ENCODE measurements at regions not wholly inside any gene's neighbourhood (a gene's known extent, or its start where the extent isn't known, plus 50 kb on each side); places are given as distances from the start of the nearest gene placed in this dataset.
"Not testable (repeated sequence)": the region's sequence is repeated elsewhere in the genome, so short reads cannot be mapped to it uniquely, and the experiment has no call there.

DNA sequence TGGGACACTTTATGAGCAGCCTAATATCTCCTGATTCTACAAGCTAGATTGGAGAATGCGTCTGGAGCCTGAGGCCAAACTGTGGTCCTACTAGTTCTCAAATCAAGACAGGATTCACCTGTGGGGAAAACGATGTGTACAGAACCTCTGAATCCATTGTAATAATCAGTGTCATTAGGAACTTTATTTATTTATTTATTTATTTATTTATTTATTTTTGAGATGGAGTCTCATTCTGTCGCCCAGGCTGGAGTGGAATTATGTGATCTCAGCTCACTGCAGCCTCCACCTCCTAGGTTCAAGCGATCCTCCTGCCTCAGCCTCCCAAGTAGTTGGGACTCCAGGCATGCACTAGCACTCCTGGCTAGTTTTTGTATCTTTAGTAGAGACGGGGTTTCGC lies 52.6 kb upstream of the KIF26B start:
- H3K27ac ChIP-seq (ENCODE audit: low read length); H3K27me3 ChIP-seq (ENCODE audit: control insufficient read depth in 1 of 2, insufficient read depth in 2 of 2, low read length in 2 of 2); H3K9me3 ChIP-seq (ENCODE audit: control insufficient read depth in 2 of 2, low read length in 2 of 2); H3K4me1 ChIP-seq (ENCODE audit: control insufficient read depth, insufficient read depth, low read length); H3K36me3 ChIP-seq (ENCODE audit: control insufficient read depth in 2 of 2, insufficient read depth in 2 of 2, low read length in 2 of 2); H3K9ac ChIP-seq (ENCODE audit: low read length in 2 of 2); H3K4me3 ChIP-seq (ENCODE audit: low read length in 2 of 2): not testable (repeated sequence)

GRCh38 chr1:245099401-245099800 lies 55.4 kb upstream of the KIF26B start:
- Histone ChIP-seq H3K4me1 (ENCODE audit: control insufficient read depth, insufficient read depth, low read length) (no peaks in the 10 kb centered on the region), H3K27ac (ENCODE audit: low read length) (no peak overlapping the region), H3K36me3 (ENCODE audit: control insufficient read depth in 2 of 2, insufficient read depth in 2 of 2, low read length in 2 of 2) (no peaks in the 10 kb centered on the region), H3K27me3 (ENCODE audit: control insufficient read depth in 1 of 2, insufficient read depth in 2 of 2, low read length in 2 of 2) (no peaks in the 10 kb centered on the region), H3K9me3 (ENCODE audit: control insufficient read depth in 2 of 2, low read length in 2 of 2) (no peaks in the 10 kb centered on the region), H3K9ac (ENCODE audit: low read length in 2 of 2) (no peak overlapping the region), H3K4me3 (ENCODE audit: low read length in 2 of 2) (no peak overlapping the region)

- Histone ChIP-seq H3K9ac (ENCODE audit: low read length in 2 of 2) (no peak overlapping the region), H3K4me3 (ENCODE audit: low read length in 2 of 2) (no peak overlapping the region), H3K36me3 (ENCODE audit: control insufficient read depth in 2 of 2, insufficient read depth in 2 of 2, low read length in 2 of 2) (no peaks in the 10 kb centered on the region), H3K27me3 (ENCODE audit: control insufficient read depth in 1 of 2, insufficient read depth in 2 of 2, low read length in 2 of 2) (no peaks in the 10 kb centered on the region), H3K27ac (ENCODE audit: low read length) (no peak overlapping the region), H3K4me1 (ENCODE audit: control insufficient read depth, insufficient read depth, low read length) (no peaks in the 10 kb centered on the region), H3K9me3 (ENCODE audit: control insufficient read depth in 2 of 2, low read length in 2 of 2) (no peaks in the 10 kb centered on the region)
Observed at GRCh38 chr1:245098924-245099323, 55.9 kb upstream of the KIF26B start.

- Histone ChIP-seq H3K27me3 (ENCODE audit: control insufficient read depth in 1 of 2, insufficient read depth in 2 of 2, low read length in 2 of 2) (no peaks in the 10 kb centered on the region), H3K27ac (ENCODE audit: low read length) (no peak overlapping the region), H3K4me1 (ENCODE audit: control insufficient read depth, insufficient read depth, low read length) (no peaks in the 10 kb centered on the region), H3K9me3 (ENCODE audit: control insufficient read depth in 2 of 2, low read length in 2 of 2) (no peaks in the 10 kb centered on the region), H3K4me3 (ENCODE audit: low read length in 2 of 2) (no peak overlapping the region), H3K9ac (ENCODE audit: low read length in 2 of 2) (no peak overlapping the region), H3K36me3 (ENCODE audit: control insufficient read depth in 2 of 2, insufficient read depth in 2 of 2, low read length in 2 of 2) (peaks cover 0 to 2% of the 10 kb centered on the region in 2 donors)
Observed at GRCh38 chr1:245096311-245097066, 58.3 kb upstream of the KIF26B start.

GRCh38 chr1:245095903-245096302 lies 58.9 kb upstream of the KIF26B start:
- H3K9me3 ChIP-seq (ENCODE audit: control insufficient read depth in 2 of 2, low read length in 2 of 2): no peaks in the 10 kb centered on the region
- H3K36me3 ChIP-seq (ENCODE audit: control insufficient read depth in 2 of 2, insufficient read depth in 2 of 2, low read length in 2 of 2): peaks cover 0 to 7% of the 10 kb centered on the region in 2 donors
- no peak overlapping the region for H3K4me3 ChIP-seq (ENCODE audit: low read length in 2 of 2)
- H3K27me3 ChIP-seq (ENCODE audit: control insufficient read depth in 1 of 2, insufficient read depth in 2 of 2, low read length in 2 of 2): no peaks in the 10 kb centered on the region
- H3K27ac ChIP-seq (ENCODE audit: low read length): no peak overlapping the region
- H3K4me1 ChIP-seq (ENCODE audit: control insufficient read depth, insufficient read depth, low read length): no peaks in the 10 kb centered on the region
- no peak overlapping the region for H3K9ac ChIP-seq (ENCODE audit: low read length in 2 of 2)

GRCh38 chr1:245094954-245095353 lies 59.8 kb upstream of the KIF26B start:
- Histone ChIP-seq H3K9ac (ENCODE audit: low read length in 2 of 2) (no peak overlapping the region), H3K4me1 (ENCODE audit: control insufficient read depth, insufficient read depth, low read length) (no peaks in the 10 kb centered on the region), H3K9me3 (ENCODE audit: control insufficient read depth in 2 of 2, low read length in 2 of 2) (no peaks in the 10 kb centered on the region), H3K27ac (ENCODE audit: low read length) (no peak overlapping the region), H3K27me3 (ENCODE audit: control insufficient read depth in 1 of 2, insufficient read depth in 2 of 2, low read length in 2 of 2) (no peaks in the 10 kb centered on the region), H3K4me3 (ENCODE audit: low read length in 2 of 2) (no peak overlapping the region), H3K36me3 (ENCODE audit: control insufficient read depth in 2 of 2, insufficient read depth in 2 of 2, low read length in 2 of 2) (peaks cover 0 to 7% of the 10 kb centered on the region in 2 donors)

GRCh38 chr1:245094092-245094491 lies 60.7 kb upstream of the KIF26B start:
- H3K36me3 ChIP-seq (ENCODE audit: control insufficient read depth in 2 of 2, insufficient read depth in 2 of 2, low read length in 2 of 2): peaks cover 0 to 7% of the 10 kb centered on the region in 2 donors
- no peaks in the 10 kb centered on the region for H3K4me1 ChIP-seq (ENCODE audit: control insufficient read depth, insufficient read depth, low read length)
- H3K9ac ChIP-seq (ENCODE audit: low read length in 2 of 2): no peak overlapping the region
- no peaks in the 10 kb centered on the region for H3K9me3 ChIP-seq (ENCODE audit: control insufficient read depth in 2 of 2, low read length in 2 of 2)
- no peak overlapping the region for H3K4me3 ChIP-seq (ENCODE audit: low read length in 2 of 2)
- no peaks in the 10 kb centered on the region for H3K27me3 ChIP-seq (ENCODE audit: control insufficient read depth in 1 of 2, insufficient read depth in 2 of 2, low read length in 2 of 2)
- H3K27ac ChIP-seq (ENCODE audit: low read length): no peak overlapping the region

GRCh38 chr1:245092638-245092976 lies 62.2 kb upstream of the KIF26B start:
- H3K27me3 ChIP-seq (ENCODE audit: control insufficient read depth in 1 of 2, insufficient read depth in 2 of 2, low read length in 2 of 2): no peaks in the 10 kb centered on the region
- H3K27ac ChIP-seq (ENCODE audit: low read length): no peak overlapping the region
- no peak overlapping the region for H3K9ac ChIP-seq (ENCODE audit: low read length in 2 of 2)

GRCh38 chr1:245091818-245092637 lies 62.8 kb upstream of the KIF26B start:
- Histone ChIP-seq H3K4me1 (ENCODE audit: control insufficient read depth, insufficient read depth, low read length) (no peaks in the 10 kb centered on the region), H3K27ac (ENCODE audit: low read length) (no peak overlapping the region), H3K27me3 (ENCODE audit: control insufficient read depth in 1 of 2, insufficient read depth in 2 of 2, low read length in 2 of 2) (no peaks in the 10 kb centered on the region), H3K9ac (ENCODE audit: low read length in 2 of 2) (no peak overlapping the region), H3K36me3 (ENCODE audit: control insufficient read depth in 2 of 2, insufficient read depth in 2 of 2, low read length in 2 of 2) (peaks cover 0 to 7% of the 10 kb centered on the region in 2 donors), H3K9me3 (ENCODE audit: control insufficient read depth in 2 of 2, low read length in 2 of 2) (no peaks in the 10 kb centered on the region), H3K4me3 (ENCODE audit: low read length in 2 of 2) (no peak overlapping the region)

More at GRCh38 chr1:245092638-245092976, 62.2 kb upstream of the KIF26B start:
- H3K9me3 ChIP-seq (ENCODE audit: control insufficient read depth in 2 of 2, low read length in 2 of 2): no peaks in the 10 kb centered on the region
- H3K4me1 ChIP-seq (ENCODE audit: control insufficient read depth, insufficient read depth, low read length): no peaks in the 10 kb centered on the region
- no peak overlapping the region for H3K4me3 ChIP-seq (ENCODE audit: low read length in 2 of 2)
- peaks cover 0 to 7% of the 10 kb centered on the region in 2 donors for H3K36me3 ChIP-seq (ENCODE audit: control insufficient read depth in 2 of 2, insufficient read depth in 2 of 2, low read length in 2 of 2)

GRCh38 chr1:245091171-245091621 lies 63.6 kb upstream of the KIF26B start:
- no peaks in the 10 kb centered on the region for H3K4me1 ChIP-seq (ENCODE audit: control insufficient read depth, insufficient read depth, low read length)
- no peaks in the 10 kb centered on the region for H3K9me3 ChIP-seq (ENCODE audit: control insufficient read depth in 2 of 2, low read length in 2 of 2)
- peaks cover 0 to 7% of the 10 kb centered on the region in 2 donors for H3K36me3 ChIP-seq (ENCODE audit: control insufficient read depth in 2 of 2, insufficient read depth in 2 of 2, low read length in 2 of 2)
- no peak overlapping the region for H3K27ac ChIP-seq (ENCODE audit: low read length)
- no peak overlapping the region for H3K9ac ChIP-seq (ENCODE audit: low read length in 2 of 2)
- H3K4me3 ChIP-seq (ENCODE audit: low read length in 2 of 2): no peak overlapping the region
- no peaks in the 10 kb centered on the region for H3K27me3 ChIP-seq (ENCODE audit: control insufficient read depth in 1 of 2, insufficient read depth in 2 of 2, low read length in 2 of 2)
